Right lobe of liver (tissue), 4 donors: ENCODE measurements at regions not wholly inside any gene's neighbourhood (a gene's known extent, or its start where the extent isn't known, plus 50 kb on each side); places are given as distances from the start of the nearest gene placed in this dataset.

Experiments
- POLR2A ChIP-seq: fragments of 450-650 bp; IDR thresholded peaks from one replicate; pipeline ENCODE4 v1.6.1; 2017; ENCODE audit warnings: antibody characterized with exemption, mild to moderate bottlenecking
- TF ChIP-seq, protein P1 (sequence below), 4 donors: fragments of 200-600 bp in 3 of 4; fragments of 450-650 bp in 1 of 4; IDR thresholded peaks; one replicate each; pipeline versions ENCODE4 v1.5.1 to v1.8.0; 2016 to 2022; ENCODE audit warnings: antibody characterized with exemption in 4 of 4, mild to moderate bottlenecking in 2 of 4
- donor health status: DM: no; HTN: no; CAD: no.
- donor health status: DM: no; HTN: no; CAD: no.
- donor health status: DM: no; HTN: yes; CAD: no.

DNA sequence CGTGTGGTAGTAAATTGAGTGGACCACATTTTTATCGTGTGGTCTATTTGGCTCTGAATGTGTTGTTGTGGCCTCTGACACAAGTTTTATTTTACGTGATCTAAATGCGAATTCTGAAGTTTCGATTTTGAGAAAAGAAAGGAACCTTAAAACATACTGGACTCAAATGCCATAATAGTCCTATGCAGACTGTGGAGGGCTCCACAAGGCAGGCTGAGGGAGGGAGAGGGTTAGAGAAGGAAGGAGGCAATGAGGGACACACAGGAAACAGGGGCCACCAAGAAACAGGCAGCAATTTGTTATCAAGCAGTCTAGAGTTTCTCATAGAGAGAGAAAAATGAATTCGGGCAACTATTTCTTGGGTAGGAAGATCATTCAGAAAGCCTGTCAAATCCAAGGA, 110.4 kb upstream of the SEMA6A start:
- TF ChIP-seq, protein P1, sequence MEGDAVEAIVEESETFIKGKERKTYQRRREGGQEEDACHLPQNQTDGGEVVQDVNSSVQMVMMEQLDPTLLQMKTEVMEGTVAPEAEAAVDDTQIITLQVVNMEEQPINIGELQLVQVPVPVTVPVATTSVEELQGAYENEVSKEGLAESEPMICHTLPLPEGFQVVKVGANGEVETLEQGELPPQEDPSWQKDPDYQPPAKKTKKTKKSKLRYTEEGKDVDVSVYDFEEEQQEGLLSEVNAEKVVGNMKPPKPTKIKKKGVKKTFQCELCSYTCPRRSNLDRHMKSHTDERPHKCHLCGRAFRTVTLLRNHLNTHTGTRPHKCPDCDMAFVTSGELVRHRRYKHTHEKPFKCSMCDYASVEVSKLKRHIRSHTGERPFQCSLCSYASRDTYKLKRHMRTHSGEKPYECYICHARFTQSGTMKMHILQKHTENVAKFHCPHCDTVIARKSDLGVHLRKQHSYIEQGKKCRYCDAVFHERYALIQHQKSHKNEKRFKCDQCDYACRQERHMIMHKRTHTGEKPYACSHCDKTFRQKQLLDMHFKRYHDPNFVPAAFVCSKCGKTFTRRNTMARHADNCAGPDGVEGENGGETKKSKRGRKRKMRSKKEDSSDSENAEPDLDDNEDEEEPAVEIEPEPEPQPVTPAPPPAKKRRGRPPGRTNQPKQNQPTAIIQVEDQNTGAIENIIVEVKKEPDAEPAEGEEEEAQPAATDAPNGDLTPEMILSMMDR (IDR thresholded peaks at IDR 0.05) = no peak
- no peak for TF ChIP-seq POLR2A
